Effector memory CD8-positive, alpha-beta T cell (primary cell): ENCODE measurements at regions not wholly inside any gene's neighbourhood (a gene's known extent, or its start where the extent isn't known, plus 50 kb on each side); places are given as distances from the start of the nearest gene placed in this dataset.
A peak's percentile ranks its signal among the peaks of the same experiment; 100 is the strongest.
"Not testable (repeated sequence)": the region's sequence is repeated elsewhere in the genome, so short reads cannot be mapped to it uniquely, and the experiment has no call there.

Experiments used
- ATAC-seq: fragments of 150-1000 bp; cut with Tn5 transposase; replicated peaks from 2 replicates; pipeline ENCODE4 v1.10.0; 2021; ENCODE audit warnings: mild to moderate bottlenecking, moderate library complexity
- DNase-seq, 3 experiments: peaks; one replicate each; pipeline ENCODE4 v3.0.0; 2021
- H3K27ac Mint-ChIP-seq, 2 donors: one replicate each; pipeline ENCODE4 v1.8.0; 2022; ENCODE audit warnings: mild to moderate bottlenecking in 2 of 2, mixed read lengths in 2 of 2, moderate library complexity in 2 of 2
- H3K27me3 Mint-ChIP-seq, 2 donors: one replicate each; pipeline ENCODE4 v1.8.0; 2022; ENCODE audit warnings: mixed read lengths in 2 of 2
- H3K36me3 Mint-ChIP-seq: one replicate; pipeline ENCODE4 v1.8.0; 2022; ENCODE audit warnings: mild to moderate bottlenecking, moderate library complexity, mixed read lengths; ENCODE audit not compliant: insufficient read depth
- H3K4me1 Mint-ChIP-seq, 2 donors: one replicate each; pipeline ENCODE4 v1.8.0; 2022; ENCODE audit warnings: low read depth in 2 of 2, mixed read lengths in 2 of 2
- H3K4me3 Mint-ChIP-seq, 2 donors: one replicate each; pipeline ENCODE4 v1.8.0; 2022; ENCODE audit warnings: mild to moderate bottlenecking in 2 of 2, mixed read lengths in 2 of 2, moderate library complexity in 2 of 2
- H3K9me3 Mint-ChIP-seq, 2 donors: one replicate each; pipeline ENCODE4 v1.8.0; 2022; ENCODE audit warnings: mixed read lengths in 2 of 2

DNA sequence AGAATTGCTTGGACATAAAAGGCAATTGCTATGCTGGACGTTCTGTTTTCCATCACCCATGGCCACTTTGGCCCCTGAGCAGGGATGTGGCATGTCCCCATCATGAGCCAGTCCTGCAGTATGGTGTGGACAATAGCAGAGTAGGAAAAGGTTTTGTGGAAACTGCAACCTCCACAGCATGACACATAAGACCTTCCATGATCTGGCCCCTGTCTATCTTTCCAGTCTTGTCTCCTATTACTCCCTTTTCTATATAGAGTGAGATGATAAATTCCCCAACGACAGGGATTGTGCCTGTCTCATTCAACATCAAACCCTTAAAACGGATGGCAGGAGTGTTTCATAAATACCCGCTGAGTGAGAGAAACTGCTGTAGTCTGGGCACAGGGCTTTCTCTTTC lies 174.7 kb upstream of the PTCH1 start:
- no peak overlapping the region for H3K27ac Mint-ChIP-seq
- ATAC-seq (no peak), DNase-seq (no peak)
- H3K27me3 Mint-ChIP-seq, result peaks cover 16 to 25% of the 10 kb centered on the region in 2 donors
- no peak overlapping the region for H3K4me3 Mint-ChIP-seq
- no peaks in the 10 kb centered on the region for H3K4me1 Mint-ChIP-seq
- no peaks in the 10 kb centered on the region for H3K9me3 Mint-ChIP-seq
- H3K36me3 Mint-ChIP-seq, result peaks cover 3% of the 10 kb centered on the region

GRCh38 chr9:95689669-95690068 lies 172.9 kb upstream of the PTCH1 start:
- H3K36me3 Mint-ChIP-seq, result peaks cover 3% of the 10 kb centered on the region
- no peaks in the 10 kb centered on the region for H3K9me3 Mint-ChIP-seq
- no peaks in the 10 kb centered on the region for H3K4me1 Mint-ChIP-seq
- H3K27ac Mint-ChIP-seq, result no peak overlapping the region
- ATAC-seq (no peak), DNase-seq (no peak)
- no peak overlapping the region for H3K4me3 Mint-ChIP-seq
- H3K27me3 Mint-ChIP-seq, result peaks cover 5 to 11% of the 10 kb centered on the region in 2 donors

- Mint-ChIP-seq H3K4me3 (no peak overlapping the region), H3K4me1 (peaks cover 0 to 10% of the 10 kb centered on the region in 2 donors), H3K27ac (no peak overlapping the region), H3K27me3 (peaks cover 10 to 21% of the 10 kb centered on the region in 2 donors), H3K9me3 (no peaks in the 10 kb centered on the region), H3K36me3 (no peaks in the 10 kb centered on the region)
- DNase-seq (no peak), ATAC-seq (no peak)
Observed at GRCh38 chr9:95684516-95684915, 167.7 kb upstream of the PTCH1 start.

- H3K9me3 Mint-ChIP-seq, H3K4me3 Mint-ChIP-seq, DNase-seq, H3K4me1 Mint-ChIP-seq, H3K36me3 Mint-ChIP-seq, ATAC-seq: not testable (repeated sequence)
- H3K27ac Mint-ChIP-seq, result peak overlapping the region in 1 of 2 donors; percentile 11
- peaks cover 11 to 38% of the 10 kb centered on the region in 2 donors for H3K27me3 Mint-ChIP-seq
Observed at GRCh38 chr9:95680306-95680705, 163.5 kb upstream of the PTCH1 start.

DNA sequence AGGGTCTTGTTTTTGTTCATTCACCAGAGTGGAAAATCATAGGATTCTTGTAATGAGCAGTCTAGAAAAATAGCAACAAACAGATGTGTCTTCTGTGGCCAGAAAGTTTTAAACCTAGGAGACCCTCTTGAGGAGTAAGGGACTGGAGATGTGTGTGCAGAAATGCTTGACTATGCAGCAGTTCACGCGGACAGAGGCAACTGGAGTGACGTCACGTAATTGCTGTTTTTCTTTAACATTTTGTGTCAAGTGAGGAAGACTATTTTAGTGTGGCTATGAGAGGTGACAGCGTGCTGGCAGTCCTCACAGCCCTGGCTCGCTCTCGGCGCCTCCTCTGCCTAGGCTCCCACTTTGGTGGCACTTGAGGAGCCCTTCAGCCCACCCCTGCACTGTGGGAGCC lies 163.1 kb upstream of the PTCH1 start:
- H3K4me1 Mint-ChIP-seq, result peaks cover 0 to 10% of the 10 kb centered on the region in 2 donors
- no peak for ATAC-seq
- no peaks in the 10 kb centered on the region for H3K9me3 Mint-ChIP-seq
- DNase-seq, result no peak
- no peaks in the 10 kb centered on the region for H3K36me3 Mint-ChIP-seq
- H3K4me3 Mint-ChIP-seq, result no peak overlapping the region
- H3K27me3 Mint-ChIP-seq, result peaks cover 11 to 42% of the 10 kb centered on the region in 2 donors
- H3K27ac Mint-ChIP-seq, result peak overlapping the region in 1 of 2 donors; percentile 11

DNA sequence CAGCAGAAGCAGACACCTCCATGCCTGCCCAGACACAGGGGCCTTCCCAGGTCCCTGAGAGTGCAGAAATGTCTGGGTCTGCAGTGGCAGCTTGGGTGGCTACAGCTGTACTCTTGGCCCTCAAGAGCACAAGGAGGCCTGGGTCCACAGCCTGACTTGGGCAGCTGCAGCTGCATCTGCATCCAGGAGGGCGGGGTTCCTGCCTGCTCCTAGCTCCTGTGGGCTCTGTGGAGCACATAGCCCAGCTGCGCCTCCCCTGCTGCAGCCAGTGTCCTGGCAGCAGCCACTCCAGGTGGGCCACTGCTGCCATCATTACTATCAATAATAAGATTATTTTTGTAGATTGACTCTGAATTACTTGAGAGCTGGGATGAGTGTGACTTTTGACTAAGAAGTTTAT lies 162.0 kb upstream of the PTCH1 start:
- H3K9me3 Mint-ChIP-seq, result no peaks in the 10 kb centered on the region
- H3K4me1 Mint-ChIP-seq, result peaks cover 0 to 10% of the 10 kb centered on the region in 2 donors
- no peak overlapping the region for H3K4me3 Mint-ChIP-seq
- no peak for ATAC-seq
- no peak overlapping the region for H3K27ac Mint-ChIP-seq
- no peaks in the 10 kb centered on the region for H3K36me3 Mint-ChIP-seq
- peaks cover 11 to 43% of the 10 kb centered on the region in 2 donors for H3K27me3 Mint-ChIP-seq
- no peak for DNase-seq

DNA sequence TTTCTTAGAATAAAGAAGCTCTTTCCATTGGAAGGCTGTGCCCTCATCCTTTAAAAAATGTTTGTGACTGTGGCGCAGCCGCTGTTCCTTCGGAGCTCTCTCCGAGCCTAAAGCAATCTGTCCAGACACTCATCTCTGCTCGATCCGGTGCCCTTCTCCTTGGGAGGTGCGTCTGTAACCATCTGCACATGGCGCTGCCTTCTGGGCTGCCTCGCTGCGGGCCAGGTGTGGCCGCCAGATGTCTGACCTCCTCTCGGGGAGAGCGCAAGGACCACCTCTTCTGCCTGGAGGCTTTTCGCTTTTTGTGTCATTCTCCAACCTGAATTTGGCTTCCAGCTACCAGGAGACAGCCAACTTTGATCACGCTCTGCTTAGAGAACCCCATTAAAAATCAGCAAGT lies 153.4 kb upstream of the PTCH1 start:
- Mint-ChIP-seq H3K4me1 (no peaks in the 10 kb centered on the region), H3K36me3 (no peaks in the 10 kb centered on the region), H3K9me3 (no peaks in the 10 kb centered on the region), H3K27me3 (peaks cover 60 to 62% of the 10 kb centered on the region in 2 donors), H3K27ac (no peak overlapping the region), H3K4me3 (no peak overlapping the region)
- ATAC-seq, result no peak
- DNase-seq, result no peak

DNA sequence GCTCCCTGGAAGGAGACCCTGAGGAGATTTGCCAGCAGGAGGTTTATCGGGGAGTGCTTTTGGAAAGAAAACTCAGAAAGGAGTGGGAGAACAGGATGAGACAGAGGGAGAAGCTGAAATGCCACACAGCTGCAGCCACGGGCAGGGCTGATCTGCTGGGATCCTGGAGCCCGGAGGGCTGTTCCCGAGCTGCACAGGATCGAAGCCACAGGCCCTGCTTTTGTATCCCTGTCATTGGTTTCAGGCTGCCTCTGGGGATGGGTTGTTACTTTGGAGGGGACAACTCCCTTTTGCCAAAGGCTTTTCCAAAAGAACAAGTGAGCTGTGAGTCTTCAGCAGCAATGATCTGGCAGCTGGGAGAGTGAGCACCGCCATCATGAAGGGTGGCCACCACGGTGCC lies 152.5 kb upstream of the PTCH1 start:
- no peak for ATAC-seq
- no peak overlapping the region for H3K4me3 Mint-ChIP-seq
- H3K4me1 Mint-ChIP-seq, result no peaks in the 10 kb centered on the region
- H3K36me3 Mint-ChIP-seq, result peaks cover 1% of the 10 kb centered on the region
- H3K27ac Mint-ChIP-seq, result no peak overlapping the region
- H3K9me3 Mint-ChIP-seq, result no peaks in the 10 kb centered on the region
- H3K27me3 Mint-ChIP-seq, result peaks cover 60% of the 10 kb centered on the region in 2 donors
- DNase-seq, result no peak

DNA sequence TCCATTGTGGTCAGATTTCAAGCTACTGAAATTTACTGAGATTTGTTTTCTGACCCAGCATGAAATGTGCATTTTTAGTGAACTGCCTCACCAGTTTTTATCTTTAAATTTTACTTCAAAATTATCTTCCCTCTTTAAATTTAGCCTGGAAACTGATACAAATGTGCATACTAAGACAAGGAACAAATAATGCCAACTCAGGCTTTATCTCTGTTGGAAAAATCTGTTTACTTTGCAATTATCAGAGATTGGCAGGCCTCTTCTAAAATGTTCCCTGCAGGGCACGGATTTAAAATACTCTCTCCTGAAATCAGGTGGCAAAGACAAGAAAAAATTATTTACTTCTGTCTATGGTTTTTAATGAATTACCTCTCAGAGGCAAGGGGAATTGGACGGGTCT lies 151.0 kb upstream of the PTCH1 start:
- Mint-ChIP-seq H3K27ac (no peak overlapping the region), H3K4me3 (no peak overlapping the region), H3K4me1 (no peaks in the 10 kb centered on the region), H3K9me3 (no peaks in the 10 kb centered on the region), H3K36me3 (peaks cover 4% of the 10 kb centered on the region), H3K27me3 (peaks cover 53 to 62% of the 10 kb centered on the region in 2 donors)
- ATAC-seq (no peak), DNase-seq (no peak)

DNA sequence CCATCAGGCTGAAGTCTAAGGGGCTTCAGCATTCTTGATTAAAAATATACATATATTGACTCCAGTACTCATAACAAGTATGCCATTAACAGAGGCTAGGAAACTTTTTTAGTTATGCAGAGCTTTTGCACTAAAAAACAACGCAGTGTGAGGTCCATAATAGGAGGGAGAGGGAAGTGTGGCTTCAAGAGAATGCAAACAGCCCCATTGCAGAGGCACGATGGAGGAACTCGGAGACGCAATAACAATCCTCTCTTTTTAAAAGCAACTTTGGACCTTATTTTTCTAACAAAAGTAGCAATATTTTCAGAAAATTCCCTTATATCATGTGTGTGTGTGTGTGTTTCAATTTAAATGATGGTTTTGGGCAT lies 150.0 kb upstream of the PTCH1 start:
- peaks cover 45 to 57% of the 10 kb centered on the region in 2 donors for H3K27me3 Mint-ChIP-seq
- no peak overlapping the region for H3K27ac Mint-ChIP-seq
- ATAC-seq, result no peak
- H3K4me3 Mint-ChIP-seq, result no peak overlapping the region
- no peaks in the 10 kb centered on the region for H3K4me1 Mint-ChIP-seq
- DNase-seq, result no peak
- peaks cover 4% of the 10 kb centered on the region for H3K36me3 Mint-ChIP-seq
- no peaks in the 10 kb centered on the region for H3K9me3 Mint-ChIP-seq

- peaks cover 44 to 57% of the 10 kb centered on the region in 2 donors for H3K27me3 Mint-ChIP-seq
- no peak for ATAC-seq
- DNase-seq, result no peak
Observed at GRCh38 chr9:95666096-95666784, 149.5 kb upstream of the PTCH1 start.

GRCh38 chr9:95653246-95653645 lies 136.5 kb upstream of the PTCH1 start:
- ATAC-seq, result no peak
- H3K36me3 Mint-ChIP-seq, result peaks cover 3% of the 10 kb centered on the region
- DNase-seq, result no peak
- H3K4me1 Mint-ChIP-seq, result peaks cover 0 to 4% of the 10 kb centered on the region in 2 donors
- no peaks in the 10 kb centered on the region for H3K9me3 Mint-ChIP-seq
- H3K27ac Mint-ChIP-seq, result no peak overlapping the region
- peaks cover 10 to 13% of the 10 kb centered on the region in 2 donors for H3K27me3 Mint-ChIP-seq
- no peak overlapping the region for H3K4me3 Mint-ChIP-seq

More at GRCh38 chr9:95666096-95666784, 149.5 kb upstream of the PTCH1 start:
- Mint-ChIP-seq H3K4me3 (no peak overlapping the region), H3K36me3 (peaks cover 4% of the 10 kb centered on the region), H3K9me3 (no peaks in the 10 kb centered on the region), H3K27ac (no peak overlapping the region), H3K4me1 (no peaks in the 10 kb centered on the region)

DNA sequence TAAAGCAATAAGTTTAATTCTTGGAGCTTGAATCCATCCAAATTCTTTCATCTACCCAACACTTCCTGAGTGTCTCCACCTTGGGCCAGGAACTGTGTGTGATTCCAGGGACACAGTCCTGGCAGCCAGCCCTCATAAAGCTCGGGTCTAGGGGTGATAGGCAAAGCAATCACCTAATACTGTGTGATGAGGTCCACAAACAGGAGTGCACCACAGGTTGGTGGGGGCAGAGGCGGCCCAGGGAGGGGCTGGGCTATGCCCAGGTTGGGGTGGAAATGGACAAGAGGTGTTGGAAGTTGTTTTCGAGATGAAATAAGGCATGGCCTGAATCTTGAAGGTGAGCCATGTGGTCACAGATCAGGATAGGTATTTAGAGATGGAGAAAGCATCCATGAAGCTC lies 133.9 kb upstream of the PTCH1 start:
- no peak overlapping the region for H3K27ac Mint-ChIP-seq
- H3K27me3 Mint-ChIP-seq, result peaks cover 0 to under 1% of the 10 kb centered on the region in 2 donors
- DNase-seq (no peak), ATAC-seq (no peak)
- H3K36me3 Mint-ChIP-seq, result peaks cover 3% of the 10 kb centered on the region
- no peak overlapping the region for H3K4me3 Mint-ChIP-seq
- H3K9me3 Mint-ChIP-seq, result no peaks in the 10 kb centered on the region
- H3K4me1 Mint-ChIP-seq, result peaks cover 0 to 4% of the 10 kb centered on the region in 2 donors

DNA sequence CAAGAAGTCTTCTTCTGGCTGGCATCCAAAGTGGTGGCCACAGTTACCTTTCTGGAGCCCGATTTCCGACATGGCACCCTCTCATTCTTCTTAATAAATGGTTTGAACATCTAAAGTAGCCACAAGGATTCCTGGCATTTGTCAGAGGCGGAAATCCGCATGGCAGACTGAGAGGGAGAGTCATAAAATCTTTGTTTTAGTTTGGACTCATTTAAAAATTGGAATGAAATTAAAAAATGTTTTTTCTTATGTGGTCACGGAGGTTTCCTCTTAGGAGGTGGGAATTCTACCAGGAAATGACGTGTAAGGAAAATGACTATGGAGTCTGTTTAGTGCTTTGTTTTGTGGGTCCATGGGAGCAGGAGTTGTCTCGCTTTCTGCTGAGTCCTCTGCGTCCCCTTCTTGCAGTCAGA lies 133.0 kb upstream of the PTCH1 start:
- Mint-ChIP-seq H3K27ac (no peak overlapping the region), H3K27me3 (no peaks in the 10 kb centered on the region), H3K4me1 (peaks cover 0 to 4% of the 10 kb centered on the region in 2 donors), H3K36me3 (peaks cover 3% of the 10 kb centered on the region), H3K4me3 (no peak overlapping the region), H3K9me3 (no peaks in the 10 kb centered on the region)
- DNase-seq, result no peak
- no peak for ATAC-seq
